ENCODE measurements at regions not wholly inside any gene's neighbourhood (a gene's known extent, or its start where the extent isn't known, plus 50 kb on each side); places are given as distances from the start of the nearest gene placed in this dataset.
A peak's percentile ranks its signal among the peaks of the same experiment; 100 is the strongest.
"Not testable (repeated sequence)": the region's sequence is repeated elsewhere in the genome, so short reads cannot be mapped to it uniquely, and the experiment has no call there.

DNA sequence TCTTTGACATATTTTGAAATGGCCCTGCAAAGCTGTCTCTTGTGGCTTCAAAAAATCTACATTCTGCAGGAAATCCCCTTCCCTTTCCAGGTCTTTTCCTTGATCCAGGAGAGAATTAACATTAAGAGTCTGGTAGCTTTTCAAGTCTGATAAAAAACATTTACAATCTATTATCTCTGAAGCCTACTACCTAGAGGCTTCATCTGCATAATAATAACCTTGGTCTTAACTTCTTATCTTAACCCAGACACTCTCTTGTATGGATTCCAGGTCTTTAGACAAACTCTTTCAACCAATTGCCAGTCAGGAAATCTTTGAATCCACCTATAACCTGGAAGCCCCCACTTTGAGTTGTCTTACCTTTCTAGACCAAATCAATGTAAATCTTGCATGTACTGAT lies 179.3 kb upstream of the ZC3H15 start:
- no peak for DNase-seq

DNA sequence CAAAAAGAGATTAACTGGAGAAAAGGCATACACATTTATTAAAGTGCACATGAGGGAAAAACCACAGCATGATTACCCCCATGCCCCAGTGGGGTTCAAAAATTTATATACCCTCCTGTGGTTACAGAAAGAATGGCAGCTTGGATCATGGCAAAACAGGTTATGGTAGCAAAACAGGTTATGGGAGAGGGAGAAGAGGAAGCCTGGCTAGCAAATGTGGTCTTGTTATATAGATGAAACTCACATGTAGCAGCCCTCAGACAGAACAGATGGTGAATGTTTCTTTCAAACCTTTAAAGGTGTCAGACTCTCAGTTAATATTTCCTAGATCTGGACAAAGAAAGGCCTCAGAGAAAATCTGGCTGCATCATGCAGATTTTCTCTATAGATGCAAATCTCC lies 178.2 kb upstream of the ZC3H15 start:
- DNase-seq: no peak

DNA sequence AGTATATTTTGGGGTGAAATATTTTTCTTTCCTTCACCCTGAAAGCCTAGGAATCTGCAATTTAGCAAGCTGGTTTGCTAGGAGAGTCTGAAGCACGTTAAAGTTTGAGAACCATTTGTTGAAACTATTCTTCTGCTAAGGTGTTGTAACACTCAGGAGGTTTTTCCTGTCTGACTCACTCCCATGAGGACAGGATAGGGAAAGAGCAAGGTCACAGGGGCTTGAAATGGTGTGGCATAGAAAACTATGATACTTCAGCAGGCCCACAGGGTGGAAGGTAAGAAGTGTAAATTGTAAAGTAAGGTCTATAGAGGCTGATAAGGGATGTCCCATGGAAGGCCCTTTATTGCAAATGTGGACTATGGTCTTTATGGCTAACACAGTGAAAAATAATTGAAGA lies 177.7 kb upstream of the ZC3H15 start:
- DNase-seq: no peak

DNA sequence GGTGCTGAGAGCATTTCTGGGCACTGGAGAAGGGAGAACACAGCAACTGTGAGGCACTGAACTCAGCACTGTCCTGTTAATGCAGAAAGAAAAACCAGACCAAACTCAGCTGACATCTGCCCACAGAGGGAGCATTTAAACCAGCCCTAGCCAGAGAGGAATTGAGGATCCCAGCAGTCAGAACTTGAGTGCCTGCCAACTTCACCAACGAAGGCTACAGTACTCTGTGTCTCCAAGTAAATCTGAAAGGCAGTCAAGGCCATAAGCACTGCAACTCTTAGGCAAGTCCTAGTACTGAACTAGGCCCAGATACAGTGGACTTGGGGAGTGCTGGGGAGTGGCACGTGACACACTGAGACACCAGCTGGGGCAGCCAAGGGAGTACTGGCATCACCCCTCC lies 176.2 kb upstream of the ZC3H15 start:
- peak; percentile 3 for DNase-seq

DNA sequence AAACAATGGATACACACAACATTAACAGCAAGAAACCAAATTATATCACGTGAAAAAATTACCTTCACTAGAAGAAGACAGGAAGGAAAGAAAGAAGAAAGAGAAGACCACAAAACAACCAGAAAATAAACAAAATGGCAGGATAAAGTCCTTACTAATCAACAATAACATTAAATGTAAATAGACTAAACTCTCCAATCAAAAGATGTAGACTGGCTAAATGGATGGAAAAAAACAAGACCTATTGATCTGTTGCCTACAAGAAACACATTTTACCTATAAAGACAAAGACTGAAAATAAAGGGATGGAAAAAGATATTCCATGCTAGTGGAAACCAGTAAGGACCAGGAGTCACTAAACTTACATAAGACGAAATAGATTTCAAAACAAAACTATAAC lies 167.0 kb upstream of the ZC3H15 start:
- DNase-seq: no peak

DNA sequence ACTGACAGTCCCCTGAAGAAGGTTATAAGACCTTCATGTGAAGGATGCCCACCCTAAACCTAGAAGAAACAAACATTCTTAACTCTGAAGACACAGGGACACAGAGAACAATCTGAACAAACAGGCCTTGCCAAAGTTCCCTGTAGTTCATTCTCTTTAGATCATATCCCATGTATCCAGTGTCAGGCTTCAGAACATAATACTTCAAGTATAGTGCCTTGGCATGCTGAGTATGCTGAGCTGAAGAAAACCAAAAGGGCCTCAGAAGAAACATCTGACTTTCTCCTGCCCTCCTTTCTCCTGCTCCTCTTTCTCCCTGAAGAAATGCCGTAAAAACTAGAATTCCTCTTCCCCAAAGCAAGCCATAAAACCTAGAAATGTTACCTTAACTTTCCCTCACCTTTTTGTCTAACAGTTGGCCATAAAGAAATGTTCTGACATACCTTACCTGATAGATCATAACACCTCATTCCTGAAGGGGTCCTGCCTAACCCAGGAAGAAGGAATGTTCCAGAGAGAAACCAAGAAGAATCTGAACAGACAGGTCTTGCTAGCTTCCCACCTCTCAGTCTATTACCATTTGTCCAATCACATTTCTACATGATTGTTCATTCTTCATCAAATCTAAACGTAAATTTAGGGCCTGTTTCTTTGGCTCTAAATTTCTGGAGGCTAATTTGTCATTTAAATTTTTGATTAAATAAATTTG lies 160.1 kb upstream of the ZC3H15 start:
- DNase-seq: no peak

DNA sequence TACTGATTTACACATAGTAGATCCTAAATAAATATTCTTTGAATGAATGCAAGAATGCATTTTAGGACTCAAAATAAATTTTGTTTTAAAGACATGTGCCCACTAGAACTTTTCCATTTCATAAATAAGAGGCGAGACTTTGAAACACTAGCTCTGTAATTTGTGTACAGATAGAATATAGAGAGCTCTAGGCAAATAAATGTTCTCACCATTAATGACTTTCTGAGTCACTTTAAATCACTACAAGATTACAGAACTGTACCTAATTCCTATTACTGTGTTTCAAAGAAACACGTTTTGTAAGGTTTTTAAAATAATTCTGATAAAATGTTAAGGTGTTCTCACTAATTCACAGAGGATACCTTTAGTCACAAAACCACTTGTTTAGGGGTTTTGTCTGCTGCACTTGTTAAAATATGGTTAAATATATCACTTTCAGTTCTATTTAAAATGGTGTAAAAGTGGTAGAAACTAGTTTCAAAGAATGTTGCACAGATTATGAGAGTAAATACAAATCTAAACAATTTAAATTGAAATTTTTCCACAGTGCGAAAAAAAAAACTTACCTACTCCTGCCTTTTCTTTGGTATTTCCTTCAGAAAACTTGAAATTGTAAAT lies 158.7 kb upstream of the ZC3H15 start:
- no peak for DNase-seq

DNA sequence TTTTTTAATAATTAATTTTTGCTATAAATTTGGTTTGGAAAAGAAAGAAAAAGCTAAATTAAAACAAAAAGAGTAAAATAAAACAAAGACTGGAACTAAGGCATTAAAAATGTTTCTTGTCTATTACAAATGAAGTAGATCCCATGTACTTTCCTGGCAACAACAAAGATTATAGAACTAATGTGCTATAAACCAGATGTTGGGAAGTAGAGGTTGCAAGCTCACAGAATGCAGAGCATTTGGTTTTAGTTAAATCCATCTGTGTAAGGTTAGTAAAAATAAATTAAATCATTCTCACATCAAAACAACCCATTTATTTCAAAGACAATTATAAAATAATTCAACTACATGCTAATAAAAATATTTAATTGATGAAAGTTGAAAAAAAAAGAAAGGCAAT lies 157.2 kb upstream of the ZC3H15 start:
- no peak for DNase-seq

DNA sequence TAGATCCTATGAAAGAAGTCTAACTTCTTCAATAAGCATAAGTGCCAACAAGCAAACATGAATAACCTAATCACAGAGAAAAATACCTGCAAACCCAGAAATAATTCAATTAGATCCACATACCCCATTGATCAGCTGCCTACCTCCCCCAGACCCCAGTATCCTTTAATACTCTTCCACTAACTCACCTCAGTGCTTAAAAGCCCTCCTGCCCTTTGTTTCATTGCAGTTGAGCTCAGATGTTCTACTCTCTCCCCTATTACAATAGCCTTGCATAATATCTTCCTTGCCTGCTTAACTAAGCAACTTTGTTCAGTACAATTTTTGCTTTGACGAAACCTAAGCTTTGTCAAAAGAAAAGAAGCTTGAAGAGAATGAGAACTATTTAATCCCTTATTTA lies 156.0 kb upstream of the ZC3H15 start:
- DNase-seq: no peak

DNA sequence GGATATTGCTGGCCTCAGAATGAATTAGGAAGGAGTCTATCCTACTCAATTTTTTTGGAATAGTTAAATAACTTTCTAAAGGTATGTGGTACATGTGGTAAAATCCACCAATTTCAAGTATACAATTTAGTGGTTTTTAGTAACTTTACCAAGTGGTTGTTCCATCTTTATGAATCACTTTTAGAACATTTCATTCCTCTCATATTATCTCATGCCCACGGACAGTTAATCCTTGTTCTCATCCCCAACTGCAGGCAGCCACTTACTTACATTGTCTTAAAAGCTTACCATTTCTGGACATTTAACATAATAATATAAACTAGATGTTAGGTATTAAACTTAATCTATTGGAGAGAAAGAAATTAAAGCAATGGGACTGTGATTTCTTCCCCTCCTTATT lies 146.3 kb upstream of the ZC3H15 start:
- DNase-seq: no peak

DNA sequence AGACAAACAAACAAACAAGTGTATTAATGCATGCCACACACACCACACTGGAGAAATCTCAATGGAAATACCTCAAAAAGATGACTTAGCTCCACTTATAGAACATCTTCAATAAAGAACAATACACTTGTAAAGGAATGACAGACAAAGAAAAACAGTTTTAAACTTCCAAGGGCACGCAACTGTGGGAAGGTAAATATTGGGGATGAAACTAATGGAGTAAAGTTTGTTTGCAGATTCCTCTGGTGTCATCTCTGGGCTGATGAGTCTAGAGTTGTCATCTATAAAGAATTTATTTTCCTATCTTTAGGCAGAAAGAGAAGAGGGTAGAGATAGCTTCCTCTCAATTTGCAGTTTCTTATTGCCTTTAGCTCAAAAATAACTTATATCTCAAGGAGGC lies 144.0 kb upstream of the ZC3H15 start:
- DNase-seq: no peak

DNA sequence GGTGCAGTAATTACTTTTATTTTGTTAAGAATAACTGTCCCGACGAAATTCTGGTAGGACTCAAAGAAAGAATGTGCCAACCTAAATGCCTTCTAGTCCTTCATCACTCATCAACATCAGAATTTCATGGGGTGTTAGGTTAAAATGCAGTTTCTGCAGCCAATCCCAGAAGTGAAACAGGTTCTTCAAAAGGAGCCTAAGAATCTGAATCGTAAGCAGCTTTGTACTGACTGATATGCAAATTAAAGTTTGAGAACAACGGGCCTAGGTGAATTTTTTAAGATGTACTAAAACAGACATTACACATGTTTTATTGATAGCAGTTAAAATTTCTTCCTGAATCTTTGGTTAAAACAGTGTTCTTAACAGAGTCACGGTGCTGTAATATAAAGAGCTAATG lies 140.3 kb upstream of the ZC3H15 start:
- DNase-seq: no peak

DNA sequence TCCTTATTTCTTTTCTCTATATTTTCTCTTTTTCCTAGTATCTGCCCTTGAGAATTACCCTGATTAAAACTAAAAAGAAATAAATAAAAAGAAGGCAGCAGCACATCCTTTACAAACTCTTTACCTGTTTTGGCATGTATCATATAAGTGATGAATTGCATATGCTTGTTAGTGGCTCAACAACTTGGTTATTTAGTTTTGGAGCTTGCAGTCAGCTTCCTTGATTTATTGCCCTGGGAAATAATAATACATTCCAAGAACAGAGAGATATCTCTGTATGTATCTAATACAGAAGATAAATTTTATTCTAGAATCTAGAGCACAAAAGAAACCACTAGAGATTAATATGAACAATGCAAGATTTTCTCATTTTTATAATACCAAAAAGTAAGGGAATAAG lies 139.8 kb upstream of the ZC3H15 start:
- no peak for DNase-seq

DNA sequence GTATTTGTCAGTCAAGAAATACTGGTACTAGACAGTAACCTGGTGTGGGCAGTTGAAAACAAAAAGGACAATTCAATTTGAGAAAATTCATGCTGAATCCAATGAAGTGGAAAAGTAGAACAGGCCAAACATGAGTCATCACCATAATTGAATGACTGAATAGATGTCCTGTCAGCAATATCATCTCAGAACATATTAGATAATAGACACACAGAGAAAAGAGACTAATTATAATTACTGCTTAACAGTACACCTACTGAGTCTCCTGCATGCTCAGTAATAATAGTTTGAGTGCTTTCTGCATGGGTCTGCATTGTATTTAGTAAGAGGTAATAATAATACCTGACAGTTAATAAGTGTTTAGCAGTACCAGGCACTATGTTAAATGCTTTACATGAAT lies 138.6 kb upstream of the ZC3H15 start:
- DNase-seq: no peak

DNA sequence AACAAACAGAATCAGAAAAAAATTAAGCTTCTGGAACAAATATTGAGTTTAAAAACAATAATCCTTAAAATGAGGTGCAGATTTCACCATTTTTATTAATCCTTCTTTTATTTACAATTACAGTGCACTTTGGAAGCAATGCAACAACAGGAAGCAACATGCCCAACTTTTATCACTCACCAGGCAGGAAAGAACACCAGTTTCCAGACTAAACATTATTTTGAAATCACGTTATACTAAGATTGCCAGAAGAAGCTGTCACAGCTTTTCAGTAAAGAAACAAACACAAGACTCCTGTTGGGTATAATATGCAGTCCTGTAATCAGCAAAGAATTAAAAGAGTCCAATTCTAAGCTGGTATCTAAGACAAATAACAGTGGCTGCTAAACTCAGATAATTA lies 137.9 kb upstream of the ZC3H15 start:
- DNase-seq: no peak

DNA sequence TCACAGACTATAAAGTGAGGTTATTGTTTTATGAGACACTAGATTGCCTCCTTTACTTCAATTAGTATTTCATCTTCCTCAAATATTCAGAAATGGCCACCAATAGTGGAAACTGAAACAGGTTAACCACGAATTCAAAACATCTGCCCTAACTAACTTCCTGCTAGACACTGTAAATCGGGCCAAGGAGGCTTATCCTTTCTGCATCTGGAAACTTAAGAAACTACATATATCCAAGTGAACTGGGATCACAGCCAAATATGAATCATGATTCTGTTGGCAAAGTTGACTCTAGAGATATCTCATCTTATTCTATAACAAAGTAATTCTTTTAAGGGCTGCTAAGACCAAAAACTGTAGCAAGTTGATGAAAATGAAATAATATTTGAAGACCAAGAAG lies 136.6 kb upstream of the ZC3H15 start:
- no peak for DNase-seq

DNA sequence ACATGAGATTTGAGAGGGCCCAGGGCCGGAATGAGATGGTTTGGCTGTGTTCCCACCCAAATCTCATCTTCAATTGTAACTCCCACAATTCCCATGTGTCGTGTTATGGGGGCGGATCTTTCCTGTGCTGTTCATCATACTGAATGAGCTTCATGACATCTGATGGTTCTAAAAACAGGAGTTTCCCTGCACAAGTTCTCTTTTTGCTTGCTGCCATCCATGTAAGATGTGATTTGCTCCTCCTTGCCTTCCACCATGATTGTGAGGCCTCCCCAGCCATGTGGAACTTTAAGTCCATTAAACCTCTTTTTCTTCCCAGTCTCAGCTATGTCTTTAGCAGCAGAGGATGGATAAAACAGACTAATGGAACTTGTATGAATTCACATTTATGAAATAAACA lies 131.9 kb upstream of the ZC3H15 start:
- DNase-seq: not testable (repeated sequence)

DNA sequence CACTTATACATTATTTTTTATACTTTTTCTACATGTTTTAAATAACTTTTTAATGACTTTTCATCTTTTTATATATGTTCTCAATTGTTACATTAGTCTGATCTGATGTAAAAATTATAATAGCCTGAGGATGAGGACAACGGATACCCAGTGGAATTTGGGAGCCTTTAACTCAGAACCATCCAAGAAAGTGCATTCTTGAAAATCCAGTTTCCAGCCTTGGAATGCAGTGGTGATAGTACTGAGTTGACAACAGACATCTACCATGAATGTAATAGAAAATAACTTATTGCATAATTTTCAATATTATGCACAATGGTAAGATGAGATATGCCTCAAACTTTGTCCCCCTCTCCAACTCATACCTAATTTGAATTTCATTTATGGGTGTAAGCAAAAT lies 120.7 kb upstream of the ZC3H15 start:
- no peak for DNase-seq

DNA sequence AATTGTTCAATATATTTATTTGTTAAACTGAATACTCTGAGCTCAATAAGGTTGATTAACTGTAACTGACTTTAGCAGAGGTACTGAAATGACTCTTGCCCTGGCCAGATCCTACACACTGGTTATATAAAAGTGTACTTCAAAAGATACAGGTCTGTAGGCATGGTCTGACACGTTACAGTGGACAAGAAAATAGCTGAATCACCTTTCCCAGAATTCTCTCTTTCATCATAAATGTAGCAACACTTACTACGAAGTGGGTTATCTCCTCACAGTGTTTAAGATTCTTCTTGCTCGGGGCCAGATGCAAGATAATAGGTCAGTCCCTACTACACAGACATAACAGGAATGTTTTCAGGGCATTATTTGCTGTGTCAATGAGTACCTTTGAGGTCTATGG lies 107.0 kb upstream of the ZC3H15 start:
- DNase-seq: no peak

DNA sequence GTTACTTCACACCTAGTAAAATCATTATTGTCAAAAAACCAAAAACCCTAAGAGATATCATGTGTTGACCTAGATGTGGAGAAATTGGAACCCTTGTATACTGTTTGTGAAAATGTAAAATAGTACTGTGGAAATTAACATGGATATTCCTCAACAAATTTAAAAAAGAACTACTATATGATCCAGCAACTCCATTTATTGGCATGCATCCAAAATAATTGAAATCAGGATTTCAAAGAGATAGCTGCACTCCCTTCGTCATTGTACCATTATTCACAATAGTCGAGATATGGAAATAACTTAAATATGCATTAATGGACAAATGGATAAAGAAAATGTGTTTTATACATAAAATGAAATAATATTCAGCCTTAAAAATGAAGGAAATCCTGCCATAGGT lies 105.3 kb upstream of the ZC3H15 start:
- DNase-seq: no peak

DNA sequence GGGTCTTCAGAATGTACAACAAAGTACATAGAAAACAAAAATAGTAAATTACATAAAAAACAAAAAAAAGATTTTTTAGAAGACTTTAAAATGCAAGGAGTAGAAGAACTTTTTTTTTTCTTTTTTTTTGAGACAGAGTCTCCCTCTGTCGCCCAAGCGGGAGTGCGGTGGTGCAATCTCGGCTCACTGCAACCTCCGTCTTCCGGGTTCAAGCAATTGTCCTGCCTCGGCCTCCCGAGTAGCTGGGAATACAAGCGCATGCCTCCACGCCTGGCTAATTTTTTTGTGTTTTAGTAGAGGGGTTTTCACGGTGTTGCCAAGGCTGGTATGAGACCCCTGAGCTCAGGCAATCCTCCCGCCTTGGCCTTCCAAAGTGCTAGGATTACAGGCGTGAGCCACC lies 104.5 kb upstream of the ZC3H15 start:
- DNase-seq: no peak

DNA sequence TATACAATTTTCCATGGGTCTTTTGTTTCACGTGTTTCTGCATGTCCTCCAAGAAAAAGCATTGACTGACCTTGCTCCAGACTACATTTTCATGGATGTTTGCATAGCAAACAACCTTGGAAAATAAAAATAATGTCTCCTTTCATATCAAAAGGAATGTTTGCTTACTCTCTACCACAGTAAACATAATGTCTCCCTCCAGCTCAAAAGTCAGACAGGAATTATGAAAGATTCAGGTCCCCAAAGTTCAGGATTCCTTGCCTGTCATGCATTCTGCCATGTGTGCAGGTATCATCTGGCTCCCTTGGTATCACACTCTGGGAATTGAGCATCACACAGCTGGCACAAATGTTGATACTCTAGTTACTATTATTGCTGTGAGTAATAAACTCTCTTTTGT lies 103.1 kb upstream of the ZC3H15 start:
- no peak for DNase-seq

DNA sequence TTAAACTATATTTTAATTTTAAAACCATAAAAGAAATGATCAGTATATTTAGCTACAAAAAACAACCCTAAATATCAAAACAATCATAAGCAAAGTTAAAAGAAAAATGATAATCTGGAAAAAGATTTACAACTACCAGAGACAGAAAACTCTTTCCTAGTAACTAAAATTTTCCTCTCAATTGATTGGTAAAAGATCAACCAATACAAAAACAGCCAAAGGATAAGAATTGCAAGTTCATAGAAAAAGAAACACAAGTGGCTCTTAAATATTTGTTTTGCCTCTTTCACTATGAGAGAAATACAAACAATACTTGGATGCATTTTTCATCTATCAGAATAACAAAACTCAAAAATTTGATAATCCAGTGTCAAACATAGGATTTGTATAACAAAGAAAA lies 101.8 kb upstream of the ZC3H15 start:
- no peak for DNase-seq

DNA sequence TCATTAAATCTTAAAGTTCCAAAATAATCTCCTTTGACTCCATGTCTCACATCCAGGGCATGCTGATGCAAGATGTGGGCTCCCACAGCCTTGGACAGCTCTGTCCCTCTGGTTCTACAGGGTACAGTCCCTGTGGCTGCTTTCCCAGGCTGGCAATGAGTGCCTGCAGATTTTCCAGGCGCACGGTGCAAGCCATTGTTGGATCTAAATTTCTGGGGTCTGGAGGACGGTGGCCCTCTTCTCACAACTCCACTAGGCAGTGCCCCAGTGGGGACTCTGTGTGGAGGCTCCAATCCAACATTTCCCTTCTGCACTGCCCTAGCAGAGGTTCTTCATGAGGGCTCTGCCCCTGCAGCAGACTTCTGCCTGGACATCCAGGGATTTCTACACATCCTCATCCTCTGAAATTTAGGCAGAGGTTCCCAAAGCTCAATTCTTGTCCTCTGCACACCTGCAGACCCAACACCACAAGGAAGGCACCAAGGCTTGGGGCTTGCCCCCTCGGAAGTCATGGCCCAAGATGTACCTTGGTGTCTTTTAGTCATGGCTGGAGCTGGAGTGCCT lies 100.3 kb upstream of the ZC3H15 start:
- DNase-seq: not testable (repeated sequence)

DNA sequence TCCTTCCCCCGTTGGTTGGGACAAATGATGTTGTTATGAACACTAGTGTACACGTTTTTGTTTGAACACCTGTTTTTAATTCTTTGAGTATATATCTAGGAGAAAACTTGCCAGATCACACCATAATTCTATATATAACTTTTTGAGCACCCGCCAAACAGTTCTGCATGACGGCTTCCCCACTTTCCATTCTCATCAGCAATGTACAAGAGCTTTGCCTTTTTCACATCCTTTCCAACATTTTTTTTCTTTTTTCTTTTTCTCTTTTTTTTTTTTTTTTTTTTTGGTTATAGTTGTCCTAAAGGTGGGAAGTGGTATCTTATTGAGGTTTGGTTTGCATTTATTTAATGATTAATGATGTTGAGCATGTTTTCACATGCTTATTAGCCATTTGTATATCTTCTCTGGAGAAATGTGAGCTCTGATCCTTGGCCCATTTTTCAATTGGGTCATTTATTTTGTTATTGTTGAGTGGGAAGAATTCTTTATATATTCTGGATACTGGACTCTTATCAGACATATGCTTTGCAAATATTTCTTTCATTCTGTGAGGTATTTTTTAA lies 86.9 kb upstream of the ZC3H15 start:
- DNase-seq: no peak

Measured in DMS 273 treated with DMSO at 0.1 percent for 48 hours (cell line).